ENCODE measurements at regions not wholly inside any gene's neighbourhood (a gene's known extent, or its start where the extent isn't known, plus 50 kb on each side); places are given as distances from the start of the nearest gene placed in this dataset.

DNA sequence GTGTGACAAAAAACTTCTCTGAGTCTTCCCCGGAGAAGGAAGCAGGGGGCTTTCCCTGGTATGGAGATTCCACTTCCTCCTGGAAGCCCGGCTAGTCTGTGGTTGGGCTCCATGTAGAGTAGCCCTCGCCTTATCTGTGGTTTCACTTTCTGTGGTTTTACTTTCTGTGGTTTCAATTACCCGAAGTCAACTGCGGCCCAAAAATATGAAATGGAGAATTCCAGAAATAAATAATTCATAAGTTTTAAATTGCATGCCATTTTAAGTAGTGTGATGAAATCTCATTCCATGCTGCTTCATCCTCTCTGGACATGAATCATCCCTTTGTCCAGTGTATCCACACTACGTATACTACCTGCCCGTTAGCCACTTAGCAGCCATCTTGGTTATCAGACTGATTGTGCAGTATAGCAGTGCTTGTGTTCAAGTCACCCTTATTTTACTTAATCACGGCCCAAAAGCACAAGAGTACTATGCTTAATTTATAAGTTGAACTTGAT lies 275.0 kb upstream of the SESN3 start:
- CTCF ChIA-PET = no interaction called here

More for the DNA sequence above, 275.0 kb upstream of the SESN3 start:
- H3K9me1 ChIP-seq (replicated peaks; ENCODE audit: control insufficient read depth, extremely low read depth, insufficient read depth, low read length) = no peaks in the 10 kb centered on the region
- DNase-seq (ENCODE audit: low read depth, low spot score) (no peak), FAIRE-seq (no peak)
- H3K27ac ChIP-seq (ENCODE audit: insufficient read depth, low read depth, low read length) = no peak overlapping the region
- dilution Hi-C loops (cut with MboI; ENCODE audit: extremely low pct_ligation_motif_present, low sequenced_read_pairs) = no loop called here
- intact Hi-C loops (cut with micrococcal nuclease) = no loop called here
- POLR2A ChIA-PET = no interaction called here
- H2AFZ ChIP-seq (ENCODE audit: low read depth, low read length) = no peak overlapping the region
- TF ChIP-seq FOS (IDR thresholded peaks at IDR 0.05; ENCODE audit: borderline replicate concordance, insufficient read depth, low read length) = no peak
- no peak for TF ChIP-seq MYC (IDR thresholded peaks at IDR 0.05; ENCODE audit: low read depth, low read length)
- TF ChIP-seq, protein P1, sequence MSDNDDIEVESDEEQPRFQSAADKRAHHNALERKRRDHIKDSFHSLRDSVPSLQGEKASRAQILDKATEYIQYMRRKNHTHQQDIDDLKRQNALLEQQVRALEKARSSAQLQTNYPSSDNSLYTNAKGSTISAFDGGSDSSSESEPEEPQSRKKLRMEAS (IDR thresholded peaks at IDR 0.05; ENCODE audit: insufficient read depth, insufficient read length) = no peak
- no peak for TF ChIP-seq POLR2AphosphoS5 (IDR thresholded peaks at IDR 0.05; ENCODE audit: insufficient read depth, low read depth, low read length)
- TF ChIP-seq JUN (IDR thresholded peaks at IDR 0.05; ENCODE audit: borderline replicate concordance, insufficient read depth, insufficient read length, low read depth) = no peak
- TF ChIP-seq POLR2A (IDR thresholded peaks at IDR 0.05; ENCODE audit: low read depth, low read length) = no peak
- TF ChIP-seq, protein P2, sequence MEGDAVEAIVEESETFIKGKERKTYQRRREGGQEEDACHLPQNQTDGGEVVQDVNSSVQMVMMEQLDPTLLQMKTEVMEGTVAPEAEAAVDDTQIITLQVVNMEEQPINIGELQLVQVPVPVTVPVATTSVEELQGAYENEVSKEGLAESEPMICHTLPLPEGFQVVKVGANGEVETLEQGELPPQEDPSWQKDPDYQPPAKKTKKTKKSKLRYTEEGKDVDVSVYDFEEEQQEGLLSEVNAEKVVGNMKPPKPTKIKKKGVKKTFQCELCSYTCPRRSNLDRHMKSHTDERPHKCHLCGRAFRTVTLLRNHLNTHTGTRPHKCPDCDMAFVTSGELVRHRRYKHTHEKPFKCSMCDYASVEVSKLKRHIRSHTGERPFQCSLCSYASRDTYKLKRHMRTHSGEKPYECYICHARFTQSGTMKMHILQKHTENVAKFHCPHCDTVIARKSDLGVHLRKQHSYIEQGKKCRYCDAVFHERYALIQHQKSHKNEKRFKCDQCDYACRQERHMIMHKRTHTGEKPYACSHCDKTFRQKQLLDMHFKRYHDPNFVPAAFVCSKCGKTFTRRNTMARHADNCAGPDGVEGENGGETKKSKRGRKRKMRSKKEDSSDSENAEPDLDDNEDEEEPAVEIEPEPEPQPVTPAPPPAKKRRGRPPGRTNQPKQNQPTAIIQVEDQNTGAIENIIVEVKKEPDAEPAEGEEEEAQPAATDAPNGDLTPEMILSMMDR (IDR thresholded peaks at IDR 0.05; ENCODE audit: extremely low read depth in 1 of 2, insufficient read depth in 1 of 2, low read depth in 1 of 2, low read length in 2 of 2) = no peak
- TF ChIP-seq EZH2 (IDR thresholded peaks at IDR 0.05; ENCODE audit: borderline replicate concordance, low read depth, low read length, severe bottlenecking) = no peak
- TF ChIP-seq GATA2 (IDR thresholded peaks at IDR 0.05; ENCODE audit: insufficient read depth, insufficient read length, low read depth, low read length) = no peak
- H3K79me2 ChIP-seq (ENCODE audit: control insufficient read depth, insufficient read depth, low read length) = no peaks in the 10 kb centered on the region
- H3K4me1 ChIP-seq (ENCODE audit: control insufficient read depth, extremely low read depth, insufficient read depth, low read length) = no peaks in the 10 kb centered on the region
- no peaks in the 10 kb centered on the region for H4K20me1 ChIP-seq (replicated peaks; ENCODE audit: control insufficient read depth, extremely low read depth, insufficient read depth, low read length)
- no peak overlapping the region for H3K4me3 ChIP-seq (replicated peaks in 1 of 3; ENCODE audit: insufficient read depth in 1 of 3, low read depth in 1 of 3, low read length in 3 of 3)
- no TSS peak for BruUV-seq (replicated peaks)
- H3K9me3 ChIP-seq (replicated peaks; ENCODE audit: control insufficient read depth, insufficient read depth, low read length) = no peaks in the 10 kb centered on the region
- no peaks in the 10 kb centered on the region for H3K27me3 ChIP-seq (ENCODE audit: control insufficient read depth in 2 of 2, insufficient read depth in 2 of 2, low read length in 2 of 2)
- no peak overlapping the region for H3K4me2 ChIP-seq (ENCODE audit: insufficient read depth, low read length)
- no peak overlapping the region for H3K9ac ChIP-seq (replicated peaks; ENCODE audit: extremely low read depth, insufficient read depth, low read length)
- H3K36me3 ChIP-seq (ENCODE audit: control insufficient read depth in 2 of 2, extremely low read depth in 1 of 2, insufficient read depth in 2 of 2, low read length in 2 of 2) = no peaks in the 10 kb centered on the region

Data from endothelial cell of umbilical vein (primary cell).